Mammary epithelial cell (primary cell): ENCODE measurements at regions not wholly inside any gene's neighbourhood (a gene's known extent, or its start where the extent isn't known, plus 50 kb on each side); places are given as distances from the start of the nearest gene placed in this dataset.

Experiments used
- CTCF ChIP-seq, 2 donors: IDR thresholded peaks in 1 of 2; conservative IDR thresholded peaks in 1 of 2; 2 replicates each; pipeline ENCODE4 v1.5.1; 2011 to 2012; ENCODE audit warnings: inconsistent platforms in 2 of 2, low read length in 2 of 2, mild to moderate bottlenecking in 2 of 2, control low read depth in 1 of 2, low read depth in 1 of 2; ENCODE audit not compliant: insufficient read depth in 1 of 2; ENCODE audit errors: extremely low read depth in 1 of 2
- EZH2 ChIP-seq: IDR thresholded peaks from 2 replicates; pipeline ENCODE4 v1.6.1; 2012; ENCODE audit warnings: low read length, inconsistent platforms, borderline replicate concordance

DNA sequence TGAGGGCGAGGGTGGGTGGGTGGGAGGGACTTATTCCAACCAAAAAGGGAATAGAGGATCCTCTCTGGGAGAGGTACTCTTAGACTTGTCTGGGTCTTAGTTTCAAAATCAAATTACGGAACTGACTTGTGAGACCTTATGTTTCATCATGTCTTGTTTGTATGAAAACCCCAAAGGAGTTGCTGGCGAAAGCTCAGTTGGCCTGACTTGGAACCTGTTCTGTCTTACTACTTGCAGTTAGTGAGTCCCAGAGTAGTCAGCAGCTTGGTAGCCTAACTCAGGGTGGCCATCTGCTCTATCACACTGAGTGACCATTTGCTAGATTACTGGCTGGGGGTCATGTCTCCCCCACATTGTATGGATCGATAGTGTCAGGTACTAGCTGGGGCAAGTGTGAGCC lies 114.9 kb upstream of the MOCS1 start:
- TF ChIP-seq CTCF (conservative IDR thresholded peaks at IDR 0.05 in 1 of 2, IDR thresholded peaks at IDR 0.05 in 1 of 2; ENCODE audit: extremely low read depth in 1 of 2, insufficient read depth in 1 of 2, low read depth in 1 of 2, low read length in 2 of 2) (no peak), EZH2 (no peak)
